ENCODE measurements at regions not wholly inside any gene's neighbourhood (a gene's known extent, or its start where the extent isn't known, plus 50 kb on each side); places are given as distances from the start of the nearest gene placed in this dataset.

DNA sequence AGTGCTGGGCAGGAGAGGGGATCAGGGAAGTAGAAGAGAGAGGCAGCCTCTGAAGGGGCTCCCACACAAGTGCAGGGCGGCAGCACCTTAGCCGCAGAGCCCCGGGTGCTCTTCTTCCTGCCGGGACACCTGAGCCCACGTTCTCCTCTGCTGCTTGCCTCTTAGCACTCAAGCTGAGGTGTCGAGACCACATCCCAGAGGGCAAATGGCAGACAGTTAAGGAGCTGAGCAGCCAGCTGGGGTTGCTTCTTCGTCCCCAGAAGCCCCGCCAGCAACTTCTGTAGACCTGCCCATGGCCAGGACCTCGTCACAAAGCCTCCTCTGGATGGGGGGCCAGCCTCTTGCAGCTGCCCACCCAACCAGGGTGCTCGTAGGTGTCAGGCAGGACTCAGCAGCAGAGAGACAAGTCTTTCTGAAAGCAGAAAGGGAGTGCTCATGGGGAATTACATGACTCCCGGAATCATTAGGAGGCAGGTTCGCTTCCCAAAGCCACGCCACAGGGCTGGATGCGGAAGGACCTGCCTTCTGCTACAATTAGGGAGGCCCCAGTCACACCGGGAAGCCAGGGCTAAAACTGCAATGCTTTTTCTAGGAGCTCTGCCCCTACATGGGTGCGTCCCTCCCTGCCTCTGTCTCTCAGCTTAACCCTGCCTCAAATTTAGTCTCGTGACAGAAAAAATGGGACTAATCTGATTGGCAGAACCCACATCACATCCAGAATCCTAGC is 141.4 kb upstream of the RAB4A start:
- H3K4me3 Mint-ChIP-seq = no peak overlapping the region
- H3K27ac Mint-ChIP-seq = no peak overlapping the region
- TF ChIP-seq, protein P1, sequence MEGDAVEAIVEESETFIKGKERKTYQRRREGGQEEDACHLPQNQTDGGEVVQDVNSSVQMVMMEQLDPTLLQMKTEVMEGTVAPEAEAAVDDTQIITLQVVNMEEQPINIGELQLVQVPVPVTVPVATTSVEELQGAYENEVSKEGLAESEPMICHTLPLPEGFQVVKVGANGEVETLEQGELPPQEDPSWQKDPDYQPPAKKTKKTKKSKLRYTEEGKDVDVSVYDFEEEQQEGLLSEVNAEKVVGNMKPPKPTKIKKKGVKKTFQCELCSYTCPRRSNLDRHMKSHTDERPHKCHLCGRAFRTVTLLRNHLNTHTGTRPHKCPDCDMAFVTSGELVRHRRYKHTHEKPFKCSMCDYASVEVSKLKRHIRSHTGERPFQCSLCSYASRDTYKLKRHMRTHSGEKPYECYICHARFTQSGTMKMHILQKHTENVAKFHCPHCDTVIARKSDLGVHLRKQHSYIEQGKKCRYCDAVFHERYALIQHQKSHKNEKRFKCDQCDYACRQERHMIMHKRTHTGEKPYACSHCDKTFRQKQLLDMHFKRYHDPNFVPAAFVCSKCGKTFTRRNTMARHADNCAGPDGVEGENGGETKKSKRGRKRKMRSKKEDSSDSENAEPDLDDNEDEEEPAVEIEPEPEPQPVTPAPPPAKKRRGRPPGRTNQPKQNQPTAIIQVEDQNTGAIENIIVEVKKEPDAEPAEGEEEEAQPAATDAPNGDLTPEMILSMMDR (conservative IDR thresholded peaks at IDR 0.05) = no peak
- H3K4me1 Mint-ChIP-seq (ENCODE audit: unreplicated experiment) = peaks cover 32% of the 10 kb centered on the region
- no peak for DNase-seq (ENCODE audit: extremely low spot score, unreplicated experiment)
- peaks cover 11% of the 10 kb centered on the region for H3K36me3 Mint-ChIP-seq
- peaks cover 8% of the 10 kb centered on the region for H3K9me3 Mint-ChIP-seq
- no peaks in the 10 kb centered on the region for H3K27me3 Mint-ChIP-seq

DNA sequence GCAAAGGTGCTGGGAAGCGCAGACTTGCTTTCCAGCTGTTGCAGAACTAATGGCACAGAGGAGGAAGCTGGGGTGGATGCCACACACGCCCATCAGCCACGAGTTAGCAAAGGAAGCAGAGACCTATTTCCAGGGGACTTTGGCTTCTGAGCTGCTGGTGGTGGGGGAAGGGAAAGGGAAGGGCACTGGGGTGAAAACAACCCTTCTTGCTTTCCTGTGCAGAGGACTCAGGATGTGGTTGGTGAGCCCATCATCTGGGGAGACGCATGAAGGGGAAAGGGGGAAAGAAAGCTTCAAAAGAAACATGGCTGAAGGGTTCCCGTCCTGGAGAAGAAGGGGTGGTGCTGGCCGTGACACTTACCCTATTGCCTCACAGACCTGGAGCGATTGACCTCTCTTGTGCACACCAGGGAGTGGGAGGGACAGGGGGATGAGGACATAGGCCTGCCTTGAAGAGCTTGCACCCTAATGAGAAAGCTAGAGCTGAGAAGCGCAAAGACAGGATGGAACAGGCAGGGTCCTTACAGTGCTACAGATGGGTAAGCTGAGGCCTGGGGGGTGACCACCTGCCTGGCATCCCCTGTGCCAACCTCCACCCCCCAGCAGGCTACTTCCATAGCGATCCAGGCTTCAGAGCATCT is 140.8 kb upstream of the RAB4A start:
- no peak overlapping the region for H3K27ac Mint-ChIP-seq
- peaks cover 32% of the 10 kb centered on the region for H3K4me1 Mint-ChIP-seq (ENCODE audit: unreplicated experiment)
- peaks cover 11% of the 10 kb centered on the region for H3K36me3 Mint-ChIP-seq
- no peaks in the 10 kb centered on the region for H3K27me3 Mint-ChIP-seq
- no peak overlapping the region for H3K4me3 Mint-ChIP-seq
- no peak for DNase-seq (ENCODE audit: extremely low spot score, unreplicated experiment)
- TF ChIP-seq, protein P1 (conservative IDR thresholded peaks at IDR 0.05) = no peak
- H3K9me3 Mint-ChIP-seq = peaks cover 8% of the 10 kb centered on the region

DNA sequence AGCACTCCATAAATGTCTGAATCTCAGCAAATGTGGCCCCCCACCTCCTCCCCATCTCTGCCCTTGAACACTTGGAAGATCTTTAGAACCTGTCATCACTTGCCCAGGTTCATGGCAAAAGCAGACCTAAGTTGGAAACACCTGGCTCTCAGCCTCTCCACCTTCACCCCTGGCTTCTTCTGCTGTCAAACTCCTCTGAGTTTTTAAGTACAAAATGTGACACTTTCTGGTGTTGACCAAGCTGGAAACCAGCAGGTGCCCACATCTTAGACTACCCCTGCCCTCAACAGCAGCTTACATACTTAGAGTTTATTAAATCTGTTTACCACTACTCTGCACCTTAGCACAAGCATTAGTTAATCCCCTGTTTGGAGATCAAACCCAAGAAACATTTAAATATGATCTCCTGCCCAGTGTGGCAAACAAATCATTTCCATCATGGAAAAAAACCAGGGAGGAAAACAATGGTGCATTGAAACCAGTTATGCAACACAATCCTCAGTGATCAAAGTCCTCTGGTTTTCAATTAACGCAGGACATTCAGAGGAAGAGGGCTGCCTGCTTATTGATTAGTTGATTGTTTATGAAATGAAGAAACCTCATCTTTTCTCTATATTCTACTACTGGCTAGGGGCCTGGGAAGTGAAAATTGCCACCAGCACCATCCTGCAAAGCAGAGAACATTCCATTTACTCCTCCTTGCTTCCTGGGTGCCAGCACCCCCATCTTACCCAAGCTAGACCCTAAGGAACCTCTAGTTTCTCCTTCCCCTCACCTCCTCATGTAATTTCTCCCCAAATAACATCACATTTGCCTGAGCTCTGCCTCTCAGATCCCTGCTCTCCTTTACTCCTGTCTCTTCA is 139.4 kb upstream of the RAB4A start:
- Mint-ChIP-seq H3K4me3 (no peak overlapping the region), H3K4me1 (ENCODE audit: unreplicated experiment) (peaks cover 32% of the 10 kb centered on the region)

DNA sequence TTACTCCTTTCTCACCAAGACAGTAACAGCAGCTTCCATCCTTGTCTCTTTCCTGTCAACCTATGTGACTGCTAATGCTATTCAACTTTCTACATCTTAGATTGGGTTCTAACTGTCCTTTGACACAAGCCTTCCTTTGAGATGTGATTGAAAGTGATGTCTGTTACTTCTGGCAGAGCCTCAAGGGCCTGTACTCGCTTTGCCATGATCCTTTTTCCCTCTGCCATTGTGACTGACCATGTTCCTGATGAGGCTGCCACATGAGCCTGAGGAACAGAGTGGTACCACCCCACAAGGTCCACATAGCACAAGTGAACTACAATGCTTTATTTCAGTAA is 138.8 kb upstream of the RAB4A start:
- peaks cover 32% of the 10 kb centered on the region for H3K4me1 Mint-ChIP-seq (ENCODE audit: unreplicated experiment)
- no peak overlapping the region for H3K4me3 Mint-ChIP-seq
- no peaks in the 10 kb centered on the region for H3K27me3 Mint-ChIP-seq
- peak overlapping the region; percentile 20 for H3K27ac Mint-ChIP-seq
- peaks cover 8% of the 10 kb centered on the region for H3K9me3 Mint-ChIP-seq
- no peak for DNase-seq (ENCODE audit: extremely low spot score, unreplicated experiment)
- peaks cover 11% of the 10 kb centered on the region for H3K36me3 Mint-ChIP-seq
- TF ChIP-seq, protein P1 (conservative IDR thresholded peaks at IDR 0.05) = no peak

More for the DNA sequence above, 139.4 kb upstream of the RAB4A start:
- TF ChIP-seq, protein P1 (conservative IDR thresholded peaks at IDR 0.05) = no peak
- Mint-ChIP-seq H3K27me3 (no peaks in the 10 kb centered on the region), H3K27ac (peak overlapping the region; percentile 57), H3K36me3 (peaks cover 11% of the 10 kb centered on the region), H3K9me3 (peaks cover 8% of the 10 kb centered on the region)
- no peak for DNase-seq (ENCODE audit: extremely low spot score, unreplicated experiment)

DNA sequence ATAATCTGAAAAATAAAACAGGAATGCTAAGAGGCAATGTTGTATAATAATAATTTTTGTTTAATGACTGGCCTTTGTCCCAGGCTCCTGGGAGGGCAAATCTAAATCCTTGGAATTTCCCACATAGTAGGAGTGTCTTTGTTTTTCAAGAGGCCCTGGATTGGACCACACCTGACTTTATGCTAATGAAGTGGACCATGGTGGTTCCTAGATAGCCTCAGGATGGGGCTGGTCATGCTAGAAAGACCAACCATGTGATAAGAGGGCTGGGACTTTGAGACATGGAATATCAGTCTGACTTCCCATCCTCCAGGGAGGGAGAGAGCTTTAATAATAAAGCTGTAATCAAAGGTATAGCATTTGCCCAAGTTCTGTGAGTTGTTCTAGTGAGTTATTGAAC is 138.2 kb upstream of the RAB4A start:
- H3K9me3 Mint-ChIP-seq = peaks cover 8% of the 10 kb centered on the region
- H3K36me3 Mint-ChIP-seq = peaks cover 11% of the 10 kb centered on the region
- H3K27ac Mint-ChIP-seq = no peak overlapping the region
- H3K4me3 Mint-ChIP-seq = no peak overlapping the region
- TF ChIP-seq, protein P1 (conservative IDR thresholded peaks at IDR 0.05) = no peak
- DNase-seq (ENCODE audit: extremely low spot score, unreplicated experiment) = no peak
- H3K27me3 Mint-ChIP-seq = no peaks in the 10 kb centered on the region
- H3K4me1 Mint-ChIP-seq (ENCODE audit: unreplicated experiment) = peaks cover 32% of the 10 kb centered on the region

All from type B pancreatic cell (in vitro differentiated cells).